ENCODE measurements at regions not wholly inside any gene's neighbourhood (a gene's known extent, or its start where the extent isn't known, plus 50 kb on each side); places are given as distances from the start of the nearest gene placed in this dataset.

DNA sequence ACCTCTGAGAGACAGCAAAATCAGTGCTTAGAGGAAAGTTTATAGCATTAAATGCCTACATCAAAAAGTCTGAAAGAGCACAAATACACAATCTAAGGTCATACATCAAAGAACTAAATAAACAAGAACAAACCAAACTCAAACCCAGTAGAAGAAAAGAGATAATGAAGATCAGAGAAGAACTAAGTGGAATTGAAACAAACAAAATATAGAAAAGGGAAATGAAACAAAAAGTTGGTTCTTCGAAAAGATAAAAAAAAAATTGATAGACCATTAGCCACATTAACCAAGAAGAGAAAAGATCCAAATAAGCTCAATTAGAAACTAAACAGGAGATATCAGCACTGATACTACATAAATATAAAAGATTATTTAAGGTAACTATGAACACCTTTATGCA lies 280.0 kb upstream of the NRG3 start:
- no peak for TF ChIP-seq NFIC (IDR thresholded peaks at IDR 0.05)
- TF ChIP-seq EP300 (IDR thresholded peaks at IDR 0.05; ENCODE audit: borderline replicate concordance): no peak
- TF ChIP-seq TEAD4 (IDR thresholded peaks at IDR 0.05): no peak
- no peak for TF ChIP-seq ZBTB7A (IDR thresholded peaks at IDR 0.05; ENCODE audit: low read depth)
- no peak for TF ChIP-seq RAD21 (IDR thresholded peaks at IDR 0.05; ENCODE audit: low read depth)
- no peak for TF ChIP-seq CREB1 (IDR thresholded peaks at IDR 0.05; ENCODE audit: low read depth)
- no peak for TF ChIP-seq YY1 (IDR thresholded peaks at IDR 0.05; ENCODE audit: low read depth)
- TF ChIP-seq TAF1 (IDR thresholded peaks at IDR 0.05; ENCODE audit: low read depth): no peak
- TF ChIP-seq FOXM1 (IDR thresholded peaks at IDR 0.05; ENCODE audit: borderline replicate concordance, low read depth): no peak
- TF ChIP-seq CEBPB (IDR thresholded peaks at IDR 0.05): no peak
- no peak for TF ChIP-seq TCF12 (IDR thresholded peaks at IDR 0.05; ENCODE audit: low read depth)
- TF ChIP-seq, protein P1, sequence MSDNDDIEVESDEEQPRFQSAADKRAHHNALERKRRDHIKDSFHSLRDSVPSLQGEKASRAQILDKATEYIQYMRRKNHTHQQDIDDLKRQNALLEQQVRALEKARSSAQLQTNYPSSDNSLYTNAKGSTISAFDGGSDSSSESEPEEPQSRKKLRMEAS (IDR thresholded peaks at IDR 0.05): no peak
- TF ChIP-seq, protein P2, sequence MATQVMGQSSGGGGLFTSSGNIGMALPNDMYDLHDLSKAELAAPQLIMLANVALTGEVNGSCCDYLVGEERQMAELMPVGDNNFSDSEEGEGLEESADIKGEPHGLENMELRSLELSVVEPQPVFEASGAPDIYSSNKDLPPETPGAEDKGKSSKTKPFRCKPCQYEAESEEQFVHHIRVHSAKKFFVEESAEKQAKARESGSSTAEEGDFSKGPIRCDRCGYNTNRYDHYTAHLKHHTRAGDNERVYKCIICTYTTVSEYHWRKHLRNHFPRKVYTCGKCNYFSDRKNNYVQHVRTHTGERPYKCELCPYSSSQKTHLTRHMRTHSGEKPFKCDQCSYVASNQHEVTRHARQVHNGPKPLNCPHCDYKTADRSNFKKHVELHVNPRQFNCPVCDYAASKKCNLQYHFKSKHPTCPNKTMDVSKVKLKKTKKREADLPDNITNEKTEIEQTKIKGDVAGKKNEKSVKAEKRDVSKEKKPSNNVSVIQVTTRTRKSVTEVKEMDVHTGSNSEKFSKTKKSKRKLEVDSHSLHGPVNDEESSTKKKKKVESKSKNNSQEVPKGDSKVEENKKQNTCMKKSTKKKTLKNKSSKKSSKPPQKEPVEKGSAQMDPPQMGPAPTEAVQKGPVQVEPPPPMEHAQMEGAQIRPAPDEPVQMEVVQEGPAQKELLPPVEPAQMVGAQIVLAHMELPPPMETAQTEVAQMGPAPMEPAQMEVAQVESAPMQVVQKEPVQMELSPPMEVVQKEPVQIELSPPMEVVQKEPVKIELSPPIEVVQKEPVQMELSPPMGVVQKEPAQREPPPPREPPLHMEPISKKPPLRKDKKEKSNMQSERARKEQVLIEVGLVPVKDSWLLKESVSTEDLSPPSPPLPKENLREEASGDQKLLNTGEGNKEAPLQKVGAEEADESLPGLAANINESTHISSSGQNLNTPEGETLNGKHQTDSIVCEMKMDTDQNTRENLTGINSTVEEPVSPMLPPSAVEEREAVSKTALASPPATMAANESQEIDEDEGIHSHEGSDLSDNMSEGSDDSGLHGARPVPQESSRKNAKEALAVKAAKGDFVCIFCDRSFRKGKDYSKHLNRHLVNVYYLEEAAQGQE (IDR thresholded peaks at IDR 0.05; ENCODE audit: low read depth): no peak
- TF ChIP-seq, protein P3, sequence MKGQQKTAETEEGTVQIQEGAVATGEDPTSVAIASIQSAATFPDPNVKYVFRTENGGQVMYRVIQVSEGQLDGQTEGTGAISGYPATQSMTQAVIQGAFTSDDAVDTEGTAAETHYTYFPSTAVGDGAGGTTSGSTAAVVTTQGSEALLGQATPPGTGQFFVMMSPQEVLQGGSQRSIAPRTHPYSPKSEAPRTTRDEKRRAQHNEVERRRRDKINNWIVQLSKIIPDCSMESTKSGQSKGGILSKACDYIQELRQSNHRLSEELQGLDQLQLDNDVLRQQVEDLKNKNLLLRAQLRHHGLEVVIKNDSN (IDR thresholded peaks at IDR 0.05): no peak
- TF ChIP-seq EGR1 (IDR thresholded peaks at IDR 0.05): no peak

DNA sequence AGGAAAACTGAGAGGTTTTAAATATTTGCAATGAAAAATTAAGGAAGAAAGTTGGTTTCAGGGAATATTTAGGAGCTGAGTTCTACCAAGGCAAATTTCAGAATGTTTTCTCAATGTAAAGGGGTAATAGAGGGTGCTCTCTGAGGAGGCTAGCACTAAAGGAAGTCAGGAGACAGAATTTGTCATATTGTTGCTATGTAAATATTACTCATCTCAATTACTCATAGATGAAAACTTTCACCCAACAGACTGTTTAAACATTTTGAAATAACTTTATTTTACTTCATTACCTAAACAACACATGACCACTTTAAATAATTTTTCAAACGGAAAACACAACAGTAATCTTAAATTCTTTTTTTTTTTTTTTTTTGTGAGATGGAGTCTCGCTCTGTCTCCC lies 274.8 kb upstream of the NRG3 start:
- TF ChIP-seq, protein P1 (IDR thresholded peaks at IDR 0.05): no peak
- no peak for TF ChIP-seq TAF1 (IDR thresholded peaks at IDR 0.05; ENCODE audit: low read depth)
- TF ChIP-seq RAD21 (IDR thresholded peaks at IDR 0.05; ENCODE audit: low read depth): no peak
- TF ChIP-seq CREB1 (IDR thresholded peaks at IDR 0.05; ENCODE audit: low read depth): no peak
- TF ChIP-seq, protein P3 (IDR thresholded peaks at IDR 0.05): no peak
- TF ChIP-seq EP300 (IDR thresholded peaks at IDR 0.05; ENCODE audit: borderline replicate concordance): no peak
- TF ChIP-seq TEAD4 (IDR thresholded peaks at IDR 0.05): no peak
- TF ChIP-seq YY1 (IDR thresholded peaks at IDR 0.05; ENCODE audit: low read depth): no peak
- TF ChIP-seq ZBTB7A (IDR thresholded peaks at IDR 0.05; ENCODE audit: low read depth): no peak
- TF ChIP-seq NFIC (IDR thresholded peaks at IDR 0.05): no peak
- TF ChIP-seq FOXM1 (IDR thresholded peaks at IDR 0.05; ENCODE audit: borderline replicate concordance, low read depth): no peak
- no peak for TF ChIP-seq CEBPB (IDR thresholded peaks at IDR 0.05)
- TF ChIP-seq TCF12 (IDR thresholded peaks at IDR 0.05; ENCODE audit: low read depth): no peak
- TF ChIP-seq, protein P2 (IDR thresholded peaks at IDR 0.05; ENCODE audit: low read depth): no peak
- no peak for TF ChIP-seq EGR1 (IDR thresholded peaks at IDR 0.05)

DNA sequence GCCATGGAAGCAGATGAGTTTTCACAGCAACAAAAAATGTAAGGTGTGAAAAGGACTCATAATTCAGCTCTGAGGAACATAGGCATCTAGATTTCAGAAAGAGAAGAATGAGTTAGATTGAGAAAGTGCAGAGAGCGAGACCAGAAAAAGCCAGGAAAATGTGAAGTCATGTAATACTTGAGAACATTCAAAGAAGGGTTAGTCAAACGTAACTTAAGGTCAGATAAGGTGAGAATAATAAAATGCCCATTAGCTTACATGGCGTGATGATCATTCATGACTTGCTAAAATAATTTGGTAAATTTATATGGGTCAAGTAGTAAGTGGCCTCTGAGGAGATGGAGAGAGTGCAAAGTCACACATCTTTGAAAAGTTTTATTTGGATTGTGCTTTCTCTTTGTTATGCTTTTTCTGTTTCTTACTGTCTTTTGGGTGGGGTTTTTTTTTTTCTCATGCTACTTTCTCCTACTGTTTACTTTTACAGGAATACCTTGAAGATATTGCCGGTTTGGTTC lies 271.8 kb upstream of the NRG3 start:
- TF ChIP-seq, protein P3 (IDR thresholded peaks at IDR 0.05): no peak
- TF ChIP-seq ZBTB7A (IDR thresholded peaks at IDR 0.05; ENCODE audit: low read depth): no peak
- no peak for TF ChIP-seq YY1 (IDR thresholded peaks at IDR 0.05; ENCODE audit: low read depth)
- no peak for TF ChIP-seq TCF12 (IDR thresholded peaks at IDR 0.05; ENCODE audit: low read depth)

DNA sequence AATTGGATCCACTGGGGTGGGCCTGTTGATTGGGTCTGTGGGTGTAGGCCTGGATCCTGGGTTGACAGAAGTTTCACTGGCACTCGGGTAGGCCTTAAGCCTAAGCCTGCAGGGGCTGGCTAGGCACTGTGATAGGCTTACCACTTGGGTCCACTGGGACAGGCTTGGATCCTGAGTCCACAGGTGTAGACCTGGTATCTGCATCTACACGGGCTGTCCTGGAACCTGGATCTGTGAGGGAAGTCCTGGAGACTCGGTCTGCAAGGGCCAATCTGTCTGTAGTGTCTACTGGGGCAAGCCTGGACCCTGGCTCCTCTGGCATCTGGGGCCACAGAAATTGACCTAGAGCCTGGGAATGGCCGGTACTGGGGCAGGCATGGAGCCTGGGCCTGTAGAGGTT lies 219.0 kb upstream of the NRG3 start:
- TF ChIP-seq CREB1 (IDR thresholded peaks at IDR 0.05; ENCODE audit: low read depth) (no peak), NFIC (IDR thresholded peaks at IDR 0.05) (no peak), EGR1 (IDR thresholded peaks at IDR 0.05) (no peak), YY1 (IDR thresholded peaks at IDR 0.05; ENCODE audit: low read depth) (no peak), TCF12 (IDR thresholded peaks at IDR 0.05; ENCODE audit: low read depth) (no peak), FOXM1 (IDR thresholded peaks at IDR 0.05; ENCODE audit: borderline replicate concordance, low read depth) (no peak), CEBPB (IDR thresholded peaks at IDR 0.05) (no peak), TEAD4 (IDR thresholded peaks at IDR 0.05) (no peak), RAD21 (IDR thresholded peaks at IDR 0.05; ENCODE audit: low read depth) (no peak), EP300 (IDR thresholded peaks at IDR 0.05; ENCODE audit: borderline replicate concordance) (no peak), TAF1 (IDR thresholded peaks at IDR 0.05; ENCODE audit: low read depth) (no peak), ZBTB7A (IDR thresholded peaks at IDR 0.05; ENCODE audit: low read depth) (no peak)
- TF ChIP-seq, protein P3 (IDR thresholded peaks at IDR 0.05): no peak
- TF ChIP-seq, protein P2 (IDR thresholded peaks at IDR 0.05; ENCODE audit: low read depth): no peak
- TF ChIP-seq, protein P1 (IDR thresholded peaks at IDR 0.05): no peak

Measured in Ishikawa (cell line).